Esophagus mucosa (tissue), 1 donor: ENCODE measurements at regions not wholly inside any gene's neighbourhood (a gene's known extent, or its start where the extent isn't known, plus 50 kb on each side); places are given as distances from the start of the nearest gene placed in this dataset.
"Not testable (repeated sequence)": the region's sequence is repeated elsewhere in the genome, so short reads cannot be mapped to it uniquely, and the experiment has no call there.

Experiments used
- ATAC-seq: fragments of 200-7000 bp; cut with Tn5 transposase; one replicate; pipeline ENCODE4 v1.9.1; 2020
- donor health status: DM: yes; HTN: yes; CAD: no.

- no peak for ATAC-seq
Observed at GRCh38 chr2:126253669-126254068, 402.3 kb upstream of the GYPC start.

- no peak for ATAC-seq
Observed at GRCh38 chr2:126264625-126265024, 391.3 kb upstream of the GYPC start.

- ATAC-seq: no peak
Observed at GRCh38 chr2:126269911-126270310, 386.0 kb upstream of the GYPC start.

- no peak for ATAC-seq
Observed at GRCh38 chr2:126270587-126270986, 385.4 kb upstream of the GYPC start.

GRCh38 chr2:126272401-126272800 lies 383.6 kb upstream of the GYPC start:
- no peak for ATAC-seq

- no peak for ATAC-seq
Observed at GRCh38 chr2:126275098-126275497, 380.9 kb upstream of the GYPC start.

GRCh38 chr2:126276268-126276667 lies 379.7 kb upstream of the GYPC start:
- ATAC-seq: not testable (repeated sequence)

GRCh38 chr2:126288362-126288761 lies 367.6 kb upstream of the GYPC start:
- no peak for ATAC-seq

- not testable (repeated sequence) for ATAC-seq
Observed at GRCh38 chr2:126293962-126294361, 362.0 kb upstream of the GYPC start.

- ATAC-seq: no peak
Observed at GRCh38 chr2:126299469-126299976, 356.4 kb upstream of the GYPC start.

GRCh38 chr2:126300348-126300747 lies 355.6 kb upstream of the GYPC start:
- no peak for ATAC-seq

- no peak for ATAC-seq
Observed at GRCh38 chr2:126302043-126302442, 353.9 kb upstream of the GYPC start.

GRCh38 chr2:126303113-126303512 lies 352.8 kb upstream of the GYPC start:
- no peak for ATAC-seq

GRCh38 chr2:126304154-126304553 lies 351.8 kb upstream of the GYPC start:
- no peak for ATAC-seq

- ATAC-seq: no peak
Observed at GRCh38 chr2:126306539-126306938, 349.4 kb upstream of the GYPC start.

- no peak for ATAC-seq
Observed at GRCh38 chr2:126307740-126308139, 348.2 kb upstream of the GYPC start.

GRCh38 chr2:126309185-126309584 lies 346.8 kb upstream of the GYPC start:
- ATAC-seq: no peak

GRCh38 chr2:126312579-126312978 lies 343.4 kb upstream of the GYPC start:
- no peak for ATAC-seq

GRCh38 chr2:126315828-126316227 lies 340.1 kb upstream of the GYPC start:
- ATAC-seq: no peak

- no peak for ATAC-seq
Observed at GRCh38 chr2:126317790-126318431, 338.0 kb upstream of the GYPC start.

GRCh38 chr2:126322342-126322741 lies 333.6 kb upstream of the GYPC start:
- ATAC-seq: no peak

GRCh38 chr2:126325202-126325601 lies 330.8 kb upstream of the GYPC start:
- no peak for ATAC-seq

- no peak for ATAC-seq
Observed at GRCh38 chr2:126329173-126329572, 326.8 kb upstream of the GYPC start.

- no peak for ATAC-seq
Observed at GRCh38 chr2:126342457-126342856, 313.5 kb upstream of the GYPC start.

- ATAC-seq: no peak
Observed at GRCh38 chr2:126343136-126343535, 312.8 kb upstream of the GYPC start.
